Heart left ventricle (tissue), 16 donors: ENCODE measurements at regions not wholly inside any gene's neighbourhood (a gene's known extent, or its start where the extent isn't known, plus 50 kb on each side); places are given as distances from the start of the nearest gene placed in this dataset.

ENCODE experiments used
- ATAC-seq, 4 donors: fragments of 200-7000 bp; cut with Tn5 transposase; one replicate each; pipeline ENCODE4 v1.9.1; 2020 to 2022; ENCODE audit warnings: moderate library complexity in 4 of 4, mild to moderate bottlenecking in 3 of 4, moderate number of reproducible peaks in 1 of 4
- DNase-seq, 5 donors: peaks; one replicate each; pipeline ENCODE4 v3.0.0-alpha.2; 2020
- H3K27ac ChIP-seq, 12 donors: fragments of 200-600 bp; sonication (generic) in 4 of 12; one replicate each; pipeline versions ENCODE4 v1.5.0 to v1.8.0; 2016 to 2022; ENCODE audit warnings: mild to moderate bottlenecking in 2 of 12
- H3K27me3 ChIP-seq, 9 donors: fragments of 200-600 bp; sonication (generic) in 2 of 9; one replicate each; pipeline versions ENCODE4 v1.5.1 to v1.8.0; 2016 to 2022; ENCODE audit warnings: mild to moderate bottlenecking in 3 of 9
- H3K36me3 ChIP-seq, 9 donors: fragments of 200-600 bp; sonication (generic) in 2 of 9; one replicate each; pipeline versions ENCODE4 v1.5.0 to v1.8.0; 2018 to 2022; ENCODE audit warnings: mild to moderate bottlenecking in 2 of 9
- H3K4me1 ChIP-seq, 12 donors: fragments of 200-600 bp; sonication (generic) in 4 of 12; one replicate each; pipeline versions ENCODE4 v1.5.0 to v1.8.0; 2016 to 2022; ENCODE audit warnings: mild to moderate bottlenecking in 3 of 12
- H3K4me3 ChIP-seq, 12 donors: fragments of 200-600 bp; sonication (generic) in 4 of 12; one replicate each; pipeline versions ENCODE4 v1.5.0 to v1.8.0; 2017 to 2022; ENCODE audit warnings: mild to moderate bottlenecking in 9 of 12, moderate library complexity in 4 of 12
- H3K9me3 ChIP-seq, 12 donors: fragments of 200-600 bp; sonication (generic) in 4 of 12; one replicate each; pipeline versions ENCODE4 v1.5.0 to v1.8.0; 2016 to 2022; ENCODE audit warnings: mild to moderate bottlenecking in 1 of 12
- CTCF ChIP-seq, 12 donors: fragments of 200-600 bp; sonication (generic) in 4 of 12; IDR thresholded peaks; one replicate each; pipeline versions ENCODE4 v1.5.0 to v1.8.0; 2018 to 2022; ENCODE audit warnings: antibody characterized with exemption in 12 of 12, mild to moderate bottlenecking in 5 of 12
- POLR2A ChIP-seq, 2 donors: fragments of 450-650 bp; IDR thresholded peaks; one replicate each; pipeline ENCODE4 v1.6.1; 2017; ENCODE audit warnings: antibody characterized with exemption in 2 of 2, mild to moderate bottlenecking in 2 of 2, moderate library complexity in 2 of 2
- WGBS, 4 donors: extraction: QIAGEN DNeasy Blood & Tissue Kit in 2 of 4; methylation state at CpG; one replicate each; pipeline versions ENCODE4 v1.1.5 to v1.1.7; 2013 to 2018; 5-methylcytosine and 5-hydroxymethylcytosine counted together
- intact Hi-C, 10 donors: fragments of 100-400 bp; cut with DNase I; formaldehyde crosslinking; loops; one replicate each; pipeline versions ENCODE4 v1.11.1 to v1.14.2; 2022
- donor health status: ischemic (EF 13 %, LVEDD 7.1; RV severe dilation, severe dysfunction).
- donor health status: healthy with polysubstance abuse.
- donor health status: DM: no; HTN: yes; CAD: no.
- donor health status: DM: no; HTN: no; CAD: no.
- donor health status: ischemic (EF 25% LVEDD 6.9; RV normal size, moderate dysfunction).
- donor health status: ischemic (EF 25% LVEDD 5.7; RV mildly dilated, moderate dysfunction).
- donor health status: healthy.
- donor health status: DM: yes; HTN: yes; CAD: no.
- donor health status: ischemic (EF 35%, LVEDD 5.7; RV mildly dilated, moderate dysfunction).
- donor health status: nonischemic (EF 11% LVEDD 7.7; RV severe dilation, severe dysfunction).
- donor health status: DM: yes; HTN: yes; CAD: no.
- donor health status: PGD.
- donor health status: ischemic (EF 29% LVEDD 5.4; RV normal size, mild dysfunction).
- donor health status: nonischemic (EF 23%, LVEDD 6.1; RV moderate dilation, normal function).

- no peaks in the 10 kb centered on the region for H3K9me3 ChIP-seq
- no peaks in the 10 kb centered on the region for H3K36me3 ChIP-seq
- no peaks in the 10 kb centered on the region for H3K27me3 ChIP-seq
- no peak overlapping the region for H3K4me3 ChIP-seq
- peaks cover 0 to 11% (median 0%) of the 10 kb centered on the region in 12 donors for H3K4me1 ChIP-seq
- no peak for DNase-seq
- no peak for ATAC-seq
- no peak for TF ChIP-seq POLR2A (IDR thresholded peaks at IDR 0.05)
- TF ChIP-seq CTCF (IDR thresholded peaks at IDR 0.05): no peak
- intact Hi-C loops: no loop called here
- peak overlapping the region in 5 of 12 donors; percentile 18 to 48 (median 28) for H3K27ac ChIP-seq
- 86 to 91% (median 90%) methylated on average over 5 of the region's 5 CpGs for WGBS, 4 donors
Observed at GRCh38 chr17:27977751-27978688, 64.5 kb upstream of the NLK start.

GRCh38 chr17:27978689-27979175 lies 63.7 kb upstream of the NLK start:
- Histone ChIP-seq H3K9me3 (no peaks in the 10 kb centered on the region), H3K27ac (peak overlapping the region in 9 of 12 donors; percentile 18 to 63 (median 33)), H3K4me1 (peaks cover 0 to 11% (median 0%) of the 10 kb centered on the region in 12 donors), H3K36me3 (no peaks in the 10 kb centered on the region), H3K4me3 (no peak overlapping the region), H3K27me3 (no peaks in the 10 kb centered on the region)
- WGBS, 4 donors: 44 to 66% (median 51%) methylated on average over 5 of the region's 5 CpGs
- ATAC-seq: no peak
- TF ChIP-seq CTCF (IDR thresholded peaks at IDR 0.05) (no peak), POLR2A (IDR thresholded peaks at IDR 0.05) (no peak)
- DNase-seq: no peak
- intact Hi-C loops: no loop called here

GRCh38 chr17:27980043-27980442 lies 62.4 kb upstream of the NLK start:
- Histone ChIP-seq H3K4me1 (peaks cover 0 to 20% (median 7%) of the 10 kb centered on the region in 12 donors), H3K4me3 (no peak overlapping the region), H3K27me3 (peaks cover 0 to under 1% (median 0%) of the 10 kb centered on the region in 9 donors), H3K36me3 (no peaks in the 10 kb centered on the region), H3K9me3 (no peaks in the 10 kb centered on the region), H3K27ac (peak overlapping the region in 8 of 12 donors; percentile 4 to 64 (median 56))
- TF ChIP-seq POLR2A (IDR thresholded peaks at IDR 0.05) (no peak), CTCF (IDR thresholded peaks at IDR 0.05) (no peak)
- WGBS, 4 donors: 42 to 62% (median 47%) methylated on average over 3 of the region's 3 CpGs
- peak in 3 of 4 donors; percentile 56 to 91 (median 70) for ATAC-seq
- intact Hi-C loops: loop anchor here in 2 of 10 donors (10.0 kb wide), 2 partner anchors 55 to 65 kb away; partner anchors contain the start of gene NLK (in 1 of the 2)
- peak in 3 of 5 donors; percentile 39 to 60 (median 40) for DNase-seq

- TF ChIP-seq CTCF (IDR thresholded peaks at IDR 0.05): no peak
- WGBS, 4 donors: 92 to 96% (median 93%) methylated on average over 3 of the region's 3 CpGs
- DNase-seq: no peak
- Histone ChIP-seq H3K4me3 (no peak overlapping the region), H3K27ac (peak overlapping the region in 2 of 12 donors; percentile 5), H3K36me3 (no peaks in the 10 kb centered on the region), H3K9me3 (no peaks in the 10 kb centered on the region), H3K4me1 (peaks cover 0 to 33% (median 11%) of the 10 kb centered on the region in 12 donors), H3K27me3 (peaks cover 0 to 8% (median 0%) of the 10 kb centered on the region in 9 donors)
- no peak for ATAC-seq
- intact Hi-C loops: loop anchor here in 2 of 10 donors (10.0 kb wide), 2 partner anchors 53 to 63 kb away; partner anchors contain the start of gene NLK (in 1 of the 2)
Observed at GRCh38 chr17:27981978-27982377, 60.5 kb upstream of the NLK start.
